ENCODE measurements at regions not wholly inside any gene's neighbourhood (a gene's known extent, or its start where the extent isn't known, plus 50 kb on each side); places are given as distances from the start of the nearest gene placed in this dataset.
"Not testable (repeated sequence)": the region's sequence is repeated elsewhere in the genome, so short reads cannot be mapped to it uniquely, and the experiment has no call there.

- no peak for DNase-seq
These were observed 285.8 kb upstream of the MEF2C start for GRCh38 chr5:89168766-89169165.

- not testable (repeated sequence) for DNase-seq
These were observed 281.7 kb upstream of the MEF2C start for GRCh38 chr5:89164703-89165102.

GRCh38 chr5:89156226-89156625, 273.2 kb upstream of the MEF2C start:
- no peak for DNase-seq

- DNase-seq: no peak
These were observed 264.0 kb upstream of the MEF2C start for GRCh38 chr5:89147031-89147430.

- no peak for DNase-seq
These were observed 254.2 kb upstream of the MEF2C start for GRCh38 chr5:89137148-89137547.

GRCh38 chr5:89133975-89134374, 251.0 kb upstream of the MEF2C start:
- no peak for DNase-seq

- DNase-seq: no peak
These were observed 250.1 kb upstream of the MEF2C start for GRCh38 chr5:89133129-89133528.

GRCh38 chr5:89130851-89131250, 247.9 kb upstream of the MEF2C start:
- no peak for DNase-seq

- no peak for DNase-seq
These were observed 247.0 kb upstream of the MEF2C start for GRCh38 chr5:89129941-89130340.

- no peak for DNase-seq
These were observed 246.1 kb upstream of the MEF2C start for GRCh38 chr5:89128906-89129625.

- no peak for DNase-seq
These were observed 245.1 kb upstream of the MEF2C start for GRCh38 chr5:89128092-89128491.

- DNase-seq: no peak
These were observed 244.2 kb upstream of the MEF2C start for GRCh38 chr5:89127191-89127590.

GRCh38 chr5:89125372-89125771, 242.4 kb upstream of the MEF2C start:
- DNase-seq: no peak

- no peak for DNase-seq
These were observed 240.6 kb upstream of the MEF2C start for GRCh38 chr5:89123581-89123980.

- DNase-seq: peak; percentile 12
These were observed 237.7 kb upstream of the MEF2C start for GRCh38 chr5:89120719-89121118.

- DNase-seq: no peak
These were observed 234.2 kb upstream of the MEF2C start for GRCh38 chr5:89117124-89117644.

- DNase-seq: no peak
These were observed 228.1 kb upstream of the MEF2C start for GRCh38 chr5:89110916-89111646.

GRCh38 chr5:89106480-89106879, 223.5 kb upstream of the MEF2C start:
- no peak for DNase-seq

- no peak for DNase-seq
These were observed 222.9 kb upstream of the MEF2C start for GRCh38 chr5:89105836-89106235.

- DNase-seq: no peak
These were observed 222.2 kb upstream of the MEF2C start for GRCh38 chr5:89105171-89105695.

GRCh38 chr5:89098199-89098756, 215.3 kb upstream of the MEF2C start:
- DNase-seq: no peak

GRCh38 chr5:89097103-89097502, 214.1 kb upstream of the MEF2C start:
- DNase-seq: no peak

- no peak for DNase-seq
These were observed 212.4 kb upstream of the MEF2C start for GRCh38 chr5:89095341-89095740.

GRCh38 chr5:89090037-89090436, 207.1 kb upstream of the MEF2C start:
- no peak for DNase-seq

Measured in CD4-positive, alpha-beta T cell treated with Interleukin-17A for 1 hour (primary cell).